HL-60 (cell line): ENCODE measurements at regions not wholly inside any gene's neighbourhood (a gene's known extent, or its start where the extent isn't known, plus 50 kb on each side); places are given as distances from the start of the nearest gene placed in this dataset.

Experiments
- DNase-seq, 2 experiments: peaks; one replicate each; pipeline ENCODE4 v3.0.0-alpha.2; 2010 to 2020; ENCODE audit warnings: low read depth in 1 of 2, low spot score in 1 of 2
- H3K27ac ChIP-seq: fragments of 250-450 bp; sonication (Bioruptor Pico); replicated peaks from 2 replicates; pipeline ENCODE4 v1.5.1; 2020; ENCODE audit warnings: mild to moderate bottlenecking, moderate library complexity
- H3K27me3 ChIP-seq: fragments of 250-450 bp; sonication (Bioruptor Pico); 2 replicates; pipeline ENCODE4 v1.5.1; 2021; ENCODE audit warnings: mild to moderate bottlenecking, moderate library complexity; ENCODE audit not compliant: insufficient read depth, poor library complexity, severe bottlenecking
- H3K4me3 ChIP-seq: replicated peaks from 2 replicates; pipeline ENCODE4 v1.5.1; 2011; ENCODE audit warnings: mild to moderate bottlenecking, control low read depth, low read length; ENCODE audit not compliant: insufficient read depth
- GABPA ChIP-seq: IDR thresholded peaks from 2 replicates; pipeline ENCODE4 v1.6.1; 2012; ENCODE audit warnings: low read depth
- POLR2AphosphoS5 ChIP-seq: IDR thresholded peaks from 2 replicates; pipeline ENCODE4 v1.6.1; 2012; ENCODE audit warnings: low read depth
- SPI1 ChIP-seq: IDR thresholded peaks from 2 replicates; pipeline ENCODE4 v1.6.1; 2012; ENCODE audit warnings: low read depth, mild to moderate bottlenecking, borderline replicate concordance
- TF ChIP-seq, protein P1 (sequence below): IDR thresholded peaks from 2 replicates; pipeline ENCODE4 v1.6.1; 2012; ENCODE audit warnings: low read depth; ENCODE audit not compliant: insufficient replicate concordance
- TF ChIP-seq, protein P2 (sequence below): IDR thresholded peaks from one replicate; pipeline ENCODE4 v1.5.1; 2011; ENCODE audit warnings: low read length, control low read depth, inconsistent platforms; ENCODE audit not compliant: insufficient read depth

DNA sequence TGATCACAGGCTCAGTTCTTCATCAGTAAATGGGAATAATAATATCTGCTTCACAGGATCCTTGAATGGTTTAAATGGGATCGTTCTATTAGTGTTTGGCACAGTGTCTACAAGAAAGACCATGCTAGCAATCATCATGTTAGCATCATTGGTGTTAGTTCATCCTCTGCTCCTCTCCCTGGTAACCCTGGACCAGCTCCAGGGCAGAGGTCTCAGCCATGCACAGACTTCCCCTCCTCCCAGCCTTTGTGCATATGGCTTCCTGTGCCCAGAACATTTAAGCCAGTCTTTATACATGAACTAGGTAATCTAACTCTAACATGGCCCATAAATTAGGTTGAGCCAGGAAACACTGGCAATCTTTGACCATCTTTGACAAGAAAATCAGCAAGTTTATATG, 180.2 kb downstream of the EPM2A start:
- no peaks in the 10 kb centered on the region for H3K27me3 ChIP-seq
- no peak for DNase-seq
- H3K27ac ChIP-seq = no peak overlapping the region
- no peak overlapping the region for H3K4me3 ChIP-seq
- TF ChIP-seq POLR2AphosphoS5 (no peak), GABPA (no peak), SPI1 (no peak)
- TF ChIP-seq, protein P1, sequence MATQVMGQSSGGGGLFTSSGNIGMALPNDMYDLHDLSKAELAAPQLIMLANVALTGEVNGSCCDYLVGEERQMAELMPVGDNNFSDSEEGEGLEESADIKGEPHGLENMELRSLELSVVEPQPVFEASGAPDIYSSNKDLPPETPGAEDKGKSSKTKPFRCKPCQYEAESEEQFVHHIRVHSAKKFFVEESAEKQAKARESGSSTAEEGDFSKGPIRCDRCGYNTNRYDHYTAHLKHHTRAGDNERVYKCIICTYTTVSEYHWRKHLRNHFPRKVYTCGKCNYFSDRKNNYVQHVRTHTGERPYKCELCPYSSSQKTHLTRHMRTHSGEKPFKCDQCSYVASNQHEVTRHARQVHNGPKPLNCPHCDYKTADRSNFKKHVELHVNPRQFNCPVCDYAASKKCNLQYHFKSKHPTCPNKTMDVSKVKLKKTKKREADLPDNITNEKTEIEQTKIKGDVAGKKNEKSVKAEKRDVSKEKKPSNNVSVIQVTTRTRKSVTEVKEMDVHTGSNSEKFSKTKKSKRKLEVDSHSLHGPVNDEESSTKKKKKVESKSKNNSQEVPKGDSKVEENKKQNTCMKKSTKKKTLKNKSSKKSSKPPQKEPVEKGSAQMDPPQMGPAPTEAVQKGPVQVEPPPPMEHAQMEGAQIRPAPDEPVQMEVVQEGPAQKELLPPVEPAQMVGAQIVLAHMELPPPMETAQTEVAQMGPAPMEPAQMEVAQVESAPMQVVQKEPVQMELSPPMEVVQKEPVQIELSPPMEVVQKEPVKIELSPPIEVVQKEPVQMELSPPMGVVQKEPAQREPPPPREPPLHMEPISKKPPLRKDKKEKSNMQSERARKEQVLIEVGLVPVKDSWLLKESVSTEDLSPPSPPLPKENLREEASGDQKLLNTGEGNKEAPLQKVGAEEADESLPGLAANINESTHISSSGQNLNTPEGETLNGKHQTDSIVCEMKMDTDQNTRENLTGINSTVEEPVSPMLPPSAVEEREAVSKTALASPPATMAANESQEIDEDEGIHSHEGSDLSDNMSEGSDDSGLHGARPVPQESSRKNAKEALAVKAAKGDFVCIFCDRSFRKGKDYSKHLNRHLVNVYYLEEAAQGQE = no peak
- TF ChIP-seq, protein P2, sequence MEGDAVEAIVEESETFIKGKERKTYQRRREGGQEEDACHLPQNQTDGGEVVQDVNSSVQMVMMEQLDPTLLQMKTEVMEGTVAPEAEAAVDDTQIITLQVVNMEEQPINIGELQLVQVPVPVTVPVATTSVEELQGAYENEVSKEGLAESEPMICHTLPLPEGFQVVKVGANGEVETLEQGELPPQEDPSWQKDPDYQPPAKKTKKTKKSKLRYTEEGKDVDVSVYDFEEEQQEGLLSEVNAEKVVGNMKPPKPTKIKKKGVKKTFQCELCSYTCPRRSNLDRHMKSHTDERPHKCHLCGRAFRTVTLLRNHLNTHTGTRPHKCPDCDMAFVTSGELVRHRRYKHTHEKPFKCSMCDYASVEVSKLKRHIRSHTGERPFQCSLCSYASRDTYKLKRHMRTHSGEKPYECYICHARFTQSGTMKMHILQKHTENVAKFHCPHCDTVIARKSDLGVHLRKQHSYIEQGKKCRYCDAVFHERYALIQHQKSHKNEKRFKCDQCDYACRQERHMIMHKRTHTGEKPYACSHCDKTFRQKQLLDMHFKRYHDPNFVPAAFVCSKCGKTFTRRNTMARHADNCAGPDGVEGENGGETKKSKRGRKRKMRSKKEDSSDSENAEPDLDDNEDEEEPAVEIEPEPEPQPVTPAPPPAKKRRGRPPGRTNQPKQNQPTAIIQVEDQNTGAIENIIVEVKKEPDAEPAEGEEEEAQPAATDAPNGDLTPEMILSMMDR = no peak

DNA sequence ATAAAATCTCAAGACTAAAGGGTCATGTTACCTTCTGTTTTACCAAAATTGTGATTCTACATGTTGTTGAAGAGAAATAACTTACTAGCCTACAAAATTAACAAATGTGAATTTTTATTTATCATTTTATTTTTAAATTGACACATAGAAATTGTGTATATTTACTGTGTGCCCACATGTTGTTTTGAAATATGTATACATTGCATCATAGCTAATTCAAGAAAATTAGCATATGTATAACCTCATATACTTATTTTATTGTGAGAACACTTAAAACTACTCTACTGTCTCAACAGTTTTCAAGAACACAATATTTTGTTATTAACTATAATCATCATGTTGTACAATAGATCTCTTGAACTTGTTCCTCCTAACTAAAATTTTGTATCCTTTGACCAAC, 177.8 kb downstream of the EPM2A start:
- Histone ChIP-seq H3K27me3 (no peaks in the 10 kb centered on the region), H3K27ac (no peak overlapping the region)
- DNase-seq = no peak

DNA sequence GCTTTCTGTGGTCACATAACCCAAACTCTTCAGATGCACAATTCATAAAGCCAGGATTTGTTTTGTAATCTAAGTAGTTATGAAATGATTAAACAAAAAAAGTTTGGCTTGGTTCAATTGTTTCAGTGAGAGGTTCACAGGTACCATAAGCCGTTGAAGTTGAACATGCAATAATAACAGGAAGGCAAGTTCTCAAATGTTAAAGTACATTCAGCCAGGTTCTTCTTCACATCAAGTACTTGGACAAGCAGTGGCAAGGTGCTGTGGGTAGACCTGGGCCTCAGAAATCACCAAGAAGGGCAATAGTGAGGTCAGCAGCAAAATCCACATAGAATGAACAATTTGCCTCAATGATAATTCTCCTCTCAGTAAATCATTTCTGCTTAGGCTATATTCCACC, 175.5 kb downstream of the EPM2A start:
- Histone ChIP-seq H3K4me3 (no peak overlapping the region), H3K27ac (no peak overlapping the region), H3K27me3 (no peaks in the 10 kb centered on the region)
- TF ChIP-seq GABPA (no peak), POLR2AphosphoS5 (no peak), SPI1 (no peak)
- TF ChIP-seq, protein P2 = no peak
- TF ChIP-seq, protein P1 = no peak
- DNase-seq = no peak

More for the DNA sequence above, 177.8 kb downstream of the EPM2A start:
- TF ChIP-seq GABPA = no peak
- TF ChIP-seq, protein P2 = no peak
- TF ChIP-seq POLR2AphosphoS5 = no peak
- TF ChIP-seq SPI1 = no peak
- TF ChIP-seq, protein P1 = no peak
- H3K4me3 ChIP-seq = no peak overlapping the region
